GM12878 (cell line): ENCODE measurements at regions not wholly inside any gene's neighbourhood (a gene's known extent, or its start where the extent isn't known, plus 50 kb on each side); places are given as distances from the start of the nearest gene placed in this dataset.

ENCODE experiments used
- ATAC-seq: fragments of 200-7000 bp; cut with Tn5 transposase; 3 replicates; pipeline ENCODE4 v1.9.1; 2020; ENCODE audit warnings: mild to moderate bottlenecking, moderate library complexity
- BruUV-seq: library from RNA; stranded (reverse); fragments of 400-500 nt; replicated peaks from 2 replicates; lab custom pipeline; 2021; lab: Mats Ljungman, UMichigan
- CTCF ChIA-PET: fragments of 300-600 bp; sonication (Branson Sonifier 250); formaldehyde crosslinking; extraction: SDS; loops from one replicate; lab custom pipeline; 2021; ENCODE audit warnings: inconsistent platforms; lab: Yijun Ruan, JAX
- POLR2A ChIA-PET: fragments of 350-600 bp; formaldehyde crosslinking; extraction: SDS; loops from one replicate; lab custom pipeline; 2021; ENCODE audit warnings: inconsistent platforms; lab: Charles Lee
- RAD21 ChIA-PET: fragments of 300-600 bp; sonication (Branson Sonifier 250); formaldehyde crosslinking; loops from one replicate; lab custom pipeline; 2023; ENCODE audit warnings: antibody characterized with exemption; ENCODE audit not compliant: unreplicated experiment; lab: Charles Lee
- SMC1A ChIA-PET: fragments of 300-600 bp; sonication (Branson Sonifier 250); formaldehyde crosslinking; loops from one replicate; lab custom pipeline; 2023; ENCODE audit not compliant: unreplicated experiment, uncharacterized antibody; lab: Charles Lee
- DNase-seq: peaks from one replicate; pipeline ENCODE4 v3.0.0-alpha.2; 2011; ENCODE audit warnings: low read depth, low spot score
- FAIRE-seq: peaks from 3 replicates; lab custom pipeline; 2011; peaks lifted over from hg19 to GRCh38; lab: Jason Lieb, UNC
- H2AFZ ChIP-seq: 2 replicates; pipeline ENCODE4 v1.6.0; 2011; ENCODE audit warnings: low read depth, low read length, control low read depth; ENCODE audit not compliant: control insufficient read depth
- H3K27ac ChIP-seq: 2 replicates; pipeline ENCODE4 v1.5.1; 2011; ENCODE audit warnings: control low read depth; ENCODE audit not compliant: control insufficient read depth, insufficient read depth
- H3K27me3 ChIP-seq, 2 experiments: replicated peaks in 1 of 2; 2 replicates each; pipeline versions ENCODE4 v1.6.0 to v1.6.1; 2011; ENCODE audit warnings: low read length in 1 of 2; ENCODE audit not compliant: control insufficient read depth in 2 of 2, insufficient read depth in 2 of 2
- H3K36me3 ChIP-seq, 2 experiments: 2 replicates each; pipeline ENCODE4 v1.5.1; 2011; ENCODE audit warnings: low read length in 1 of 2; ENCODE audit not compliant: control insufficient read depth in 2 of 2, insufficient read depth in 2 of 2
- H3K4me1 ChIP-seq: 2 replicates; pipeline ENCODE4 v1.6.1; 2011; ENCODE audit warnings: mild to moderate bottlenecking, low read length, moderate library complexity, mixed read lengths; ENCODE audit not compliant: control insufficient read depth, insufficient read depth
- H3K4me2 ChIP-seq: 2 replicates; pipeline ENCODE4 v1.6.0; 2011; ENCODE audit warnings: control low read depth; ENCODE audit not compliant: control insufficient read depth, insufficient read depth
- H3K4me3 ChIP-seq: fragments of 200-600 bp; sonication (generic); 2 replicates; pipeline ENCODE4 v1.5.1; 2016
- H3K79me2 ChIP-seq: 2 replicates; pipeline ENCODE4 v1.6.0; 2011; ENCODE audit warnings: low read length; ENCODE audit not compliant: control insufficient read depth, insufficient read depth
- H3K9ac ChIP-seq: 2 replicates; pipeline ENCODE4 v1.8.0; 2011; ENCODE audit warnings: low read length, control low read depth, mixed read lengths; ENCODE audit not compliant: control insufficient read depth, insufficient read depth
- H3K9me3 ChIP-seq: replicated peaks from 3 replicates; pipeline ENCODE4 v1.5.1; 2011; ENCODE audit warnings: mild to moderate bottlenecking, low read length; ENCODE audit not compliant: control insufficient read depth, insufficient read depth
- H4K20me1 ChIP-seq: 2 replicates; pipeline ENCODE4 v1.6.0; 2011; ENCODE audit not compliant: control insufficient read depth, insufficient read depth
- BRCA1 ChIP-seq: IDR thresholded peaks from 2 replicates; pipeline ENCODE4 v1.6.1; 2011; ENCODE audit warnings: low read depth, low read length, improper control_type of control experiment
- CREM ChIP-seq: IDR thresholded peaks from 2 replicates; pipeline ENCODE4 v1.6.1; 2014; ENCODE audit warnings: antibody characterized with exemption, low read depth
- ESRRA ChIP-seq: IDR thresholded peaks from 2 replicates; pipeline ENCODE4 v1.6.1; 2012; ENCODE audit warnings: mild to moderate bottlenecking, low read length, improper control_type of control experiment
- FOS ChIP-seq: IDR thresholded peaks from 3 replicates; pipeline ENCODE4 v1.6.1; 2011; ENCODE audit warnings: borderline replicate concordance; ENCODE audit not compliant: insufficient read length; ENCODE audit errors: extremely low read depth
- GATAD2B ChIP-seq: fragments of 450-650 bp; conservative IDR thresholded peaks from 2 replicates; pipeline ENCODE4 v1.6.1; 2017; ENCODE audit warnings: low read depth, mild to moderate bottlenecking, moderate library complexity
- LARP7 ChIP-seq: fragments of 450-650 bp; IDR thresholded peaks from 2 replicates; pipeline ENCODE4 v1.6.1; 2017; ENCODE audit warnings: mild to moderate bottlenecking
- MTA3 ChIP-seq: IDR thresholded peaks from 2 replicates; pipeline ENCODE4 v1.6.1; 2012; ENCODE audit warnings: low read length, inconsistent platforms, borderline replicate concordance
- RBBP5 ChIP-seq: fragments of 200-600 bp; sonication (generic); conservative IDR thresholded peaks from 2 replicates; pipeline ENCODE4 v1.6.1; 2016
- TAF1 ChIP-seq: IDR thresholded peaks from 2 replicates; pipeline ENCODE4 v1.6.1; 2011; ENCODE audit warnings: mild to moderate bottlenecking, low read depth, low read length, borderline replicate concordance
- WRNIP1 ChIP-seq: IDR thresholded peaks from 2 replicates; pipeline ENCODE4 v1.6.1; 2011; ENCODE audit warnings: low read depth, low read length, improper control_type of control experiment, borderline replicate concordance
- ZNF274 ChIP-seq: IDR thresholded peaks from one replicate; pipeline ENCODE4 v1.8.0; 2011; ENCODE audit not compliant: insufficient read length, insufficient read depth
- WGBS: methylation state at CpG from one replicate; pipeline ENCODE4 v1.1.6; 2016; ENCODE audit warnings: low lambda C conversion rate; ENCODE audit not compliant: insufficient replicate concordance, insufficient coverage; ENCODE audit errors: missing lambda C conversion rate; 5-methylcytosine and 5-hydroxymethylcytosine counted together
- in situ Hi-C: fragments of 300-500 bp; cut with MboI; formaldehyde crosslinking; loops from 9 replicates; pipeline ENCODE4 v1.14.3; 2018; ENCODE audit warnings: mixed read lengths
- intact Hi-C: fragments of 100-400 bp; cut with micrococcal nuclease; formaldehyde crosslinking; loops from one replicate; pipeline ENCODE4 v1.14.2; 2022; ENCODE audit not compliant: unreplicated experiment
- TF ChIP-seq, protein P1 (sequence below): IDR thresholded peaks from 2 replicates; pipeline ENCODE4 v1.6.1; 2012; ENCODE audit warnings: low read depth, low read length, improper control_type of control experiment
- TF ChIP-seq, protein P2 (sequence below): fragments of 450-650 bp; formaldehyde crosslinking; IDR thresholded peaks from 2 replicates; pipeline ENCODE4 v1.4.0; 2020; ENCODE audit warnings: mild to moderate bottlenecking, moderate library complexity

DNA sequence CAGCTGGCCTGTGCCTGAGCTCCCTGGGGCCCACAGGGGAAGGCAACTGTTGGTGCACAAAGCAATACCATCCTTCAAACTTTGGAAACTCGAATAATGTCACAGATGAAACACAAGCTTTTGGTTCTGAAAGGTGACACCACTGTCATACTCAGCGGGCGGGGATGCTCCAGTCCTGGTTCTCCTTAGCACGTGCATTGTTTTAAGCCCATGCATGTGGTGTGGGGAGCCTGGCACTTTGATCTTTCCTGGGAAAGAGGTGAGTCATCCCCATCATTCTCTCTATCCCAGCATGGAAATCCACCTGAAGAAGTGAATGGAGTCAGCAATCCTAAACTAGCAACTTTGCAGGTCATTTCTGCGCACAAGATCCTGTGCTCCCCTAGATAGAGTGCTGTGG is 119.6 kb downstream of the GLRX3 start:
- no peak overlapping the region for H3K4me3 ChIP-seq
- in situ Hi-C loops, result no loop called here
- no peak for DNase-seq
- no peaks in the 10 kb centered on the region for H4K20me1 ChIP-seq
- no peaks in the 10 kb centered on the region; the same call in 2 of the 3 replicates for H3K9me3 ChIP-seq
- no peak overlapping the region for H3K4me2 ChIP-seq
- RAD21 ChIA-PET, result no interaction called here
- no peak overlapping the region for H3K9ac ChIP-seq
- no peaks in the 10 kb centered on the region; a peak in 1 of 4 replicates for H3K36me3 ChIP-seq
- H2AFZ ChIP-seq, result no peak overlapping the region
- TF ChIP-seq, protein P1, sequence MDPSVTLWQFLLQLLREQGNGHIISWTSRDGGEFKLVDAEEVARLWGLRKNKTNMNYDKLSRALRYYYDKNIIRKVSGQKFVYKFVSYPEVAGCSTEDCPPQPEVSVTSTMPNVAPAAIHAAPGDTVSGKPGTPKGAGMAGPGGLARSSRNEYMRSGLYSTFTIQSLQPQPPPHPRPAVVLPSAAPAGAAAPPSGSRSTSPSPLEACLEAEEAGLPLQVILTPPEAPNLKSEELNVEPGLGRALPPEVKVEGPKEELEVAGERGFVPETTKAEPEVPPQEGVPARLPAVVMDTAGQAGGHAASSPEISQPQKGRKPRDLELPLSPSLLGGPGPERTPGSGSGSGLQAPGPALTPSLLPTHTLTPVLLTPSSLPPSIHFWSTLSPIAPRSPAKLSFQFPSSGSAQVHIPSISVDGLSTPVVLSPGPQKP, result no peak
- TF ChIP-seq FOS, result no peak
- TF ChIP-seq, all 136 proteins: peak for 0
- Histone ChIP-seq H3K27me3 (no peaks in the 10 kb centered on the region), H3K79me2 (no peaks in the 10 kb centered on the region), H3K27ac (no peak overlapping the region), H3K4me1 (no peaks in the 10 kb centered on the region)
- FAIRE-seq (no peak), ATAC-seq (no peak)
- 13% methylated on average over 5 of the region's 5 CpGs for WGBS
- SMC1A ChIA-PET, result no interaction called here
- CTCF ChIA-PET, result no interaction called here
- intact Hi-C loops, result no loop called here
- POLR2A ChIA-PET, result no interaction called here
- BruUV-seq, result no TSS peak

DNA sequence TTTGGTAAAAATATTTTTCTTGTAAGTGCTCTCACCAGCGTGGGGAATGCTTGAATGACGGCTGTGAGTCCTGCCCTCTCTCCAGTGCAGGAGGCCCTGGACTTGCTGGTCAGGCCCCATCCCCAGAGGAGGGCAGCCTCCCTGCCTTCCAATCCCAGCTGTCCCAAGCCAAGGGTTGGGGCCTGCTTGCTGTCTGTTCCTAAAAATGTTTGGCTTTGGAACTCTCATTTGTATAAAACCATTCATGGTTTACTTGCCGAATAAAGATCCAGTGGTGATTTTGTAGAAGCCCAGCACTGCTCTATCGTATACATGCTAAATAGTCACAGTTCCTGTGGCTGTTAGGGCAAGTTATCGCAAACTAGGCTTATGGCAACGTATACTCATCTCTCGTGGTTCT is 121.7 kb downstream of the GLRX3 start:
- Histone ChIP-seq H2AFZ (no peak overlapping the region), H3K79me2 (no peaks in the 10 kb centered on the region), H3K4me3 (no peak overlapping the region), H3K4me2 (no peak overlapping the region), H3K36me3 (no peaks in the 10 kb centered on the region; a peak in 1 of 4 replicates), H4K20me1 (no peaks in the 10 kb centered on the region), H3K9ac (no peak overlapping the region), H3K4me1 (no peaks in the 10 kb centered on the region), H3K27ac (no peak overlapping the region), H3K9me3 (no peaks in the 10 kb centered on the region; the same call in 2 of the 3 replicates), H3K27me3 (no peaks in the 10 kb centered on the region)
- no peak for FAIRE-seq
- RAD21 ChIA-PET, result no interaction called here
- POLR2A ChIA-PET, result no interaction called here
- DNase-seq, result no peak
- CTCF ChIA-PET, result no interaction called here
- intact Hi-C loops, result no loop called here
- SMC1A ChIA-PET, result no interaction called here
- in situ Hi-C loops, result no loop called here
- no peak for ATAC-seq
- BruUV-seq, result no TSS peak
- 26% methylated on average over 7 of the region's 7 CpGs for WGBS
- TF ChIP-seq MTA3, result no peak
- TF ChIP-seq LARP7, result no peak
- no peak for TF ChIP-seq WRNIP1
- TF ChIP-seq GATAD2B, result no peak
- TF ChIP-seq, protein P2, sequence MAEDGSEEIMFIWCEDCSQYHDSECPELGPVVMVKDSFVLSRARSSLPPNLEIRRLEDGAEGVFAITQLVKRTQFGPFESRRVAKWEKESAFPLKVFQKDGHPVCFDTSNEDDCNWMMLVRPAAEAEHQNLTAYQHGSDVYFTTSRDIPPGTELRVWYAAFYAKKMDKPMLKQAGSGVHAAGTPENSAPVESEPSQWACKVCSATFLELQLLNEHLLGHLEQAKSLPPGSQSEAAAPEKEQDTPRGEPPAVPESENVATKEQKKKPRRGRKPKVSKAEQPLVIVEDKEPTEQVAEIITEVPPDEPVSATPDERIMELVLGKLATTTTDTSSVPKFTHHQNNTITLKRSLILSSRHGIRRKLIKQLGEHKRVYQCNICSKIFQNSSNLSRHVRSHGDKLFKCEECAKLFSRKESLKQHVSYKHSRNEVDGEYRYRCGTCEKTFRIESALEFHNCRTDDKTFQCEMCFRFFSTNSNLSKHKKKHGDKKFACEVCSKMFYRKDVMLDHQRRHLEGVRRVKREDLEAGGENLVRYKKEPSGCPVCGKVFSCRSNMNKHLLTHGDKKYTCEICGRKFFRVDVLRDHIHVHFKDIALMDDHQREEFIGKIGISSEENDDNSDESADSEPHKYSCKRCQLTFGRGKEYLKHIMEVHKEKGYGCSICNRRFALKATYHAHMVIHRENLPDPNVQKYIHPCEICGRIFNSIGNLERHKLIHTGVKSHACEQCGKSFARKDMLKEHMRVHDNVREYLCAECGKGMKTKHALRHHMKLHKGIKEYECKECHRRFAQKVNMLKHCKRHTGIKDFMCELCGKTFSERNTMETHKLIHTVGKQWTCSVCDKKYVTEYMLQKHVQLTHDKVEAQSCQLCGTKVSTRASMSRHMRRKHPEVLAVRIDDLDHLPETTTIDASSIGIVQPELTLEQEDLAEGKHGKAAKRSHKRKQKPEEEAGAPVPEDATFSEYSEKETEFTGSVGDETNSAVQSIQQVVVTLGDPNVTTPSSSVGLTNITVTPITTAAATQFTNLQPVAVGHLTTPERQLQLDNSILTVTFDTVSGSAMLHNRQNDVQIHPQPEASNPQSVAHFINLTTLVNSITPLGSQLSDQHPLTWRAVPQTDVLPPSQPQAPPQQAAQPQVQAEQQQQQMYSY, result no peak
- no peak for TF ChIP-seq RBBP5
- TF ChIP-seq ESRRA, result no peak
- TF ChIP-seq BRCA1, result no peak
- no peak for TF ChIP-seq ZNF274
- TF ChIP-seq TAF1, result no peak
- TF ChIP-seq CREM, result no peak
